Heart left ventricle (tissue), 13 donors: ENCODE measurements at regions not wholly inside any gene's neighbourhood (a gene's known extent, or its start where the extent isn't known, plus 50 kb on each side); places are given as distances from the start of the nearest gene placed in this dataset.

Experiments
- POLR2A ChIP-seq, 2 donors: fragments of 450-650 bp; IDR thresholded peaks; one replicate each; pipeline ENCODE4 v1.6.1; 2017; ENCODE audit warnings: antibody characterized with exemption in 2 of 2, mild to moderate bottlenecking in 2 of 2, moderate library complexity in 2 of 2
- TF ChIP-seq, protein P1 (sequence below), 12 donors: fragments of 200-600 bp; sonication (generic) in 4 of 12; IDR thresholded peaks; one replicate each; pipeline versions ENCODE4 v1.5.0 to v1.8.0; 2018 to 2022; ENCODE audit warnings: antibody characterized with exemption in 12 of 12, mild to moderate bottlenecking in 5 of 12
- donor health status: ischemic (EF 13 %, LVEDD 7.1; RV severe dilation, severe dysfunction).
- donor health status: DM: no; HTN: yes; CAD: no.
- donor health status: DM: no; HTN: no; CAD: no.
- donor health status: ischemic (EF 25% LVEDD 6.9; RV normal size, moderate dysfunction).
- donor health status: ischemic (EF 25% LVEDD 5.7; RV mildly dilated, moderate dysfunction).
- donor health status: ischemic (EF 35%, LVEDD 5.7; RV mildly dilated, moderate dysfunction).
- donor health status: nonischemic (EF 11% LVEDD 7.7; RV severe dilation, severe dysfunction).
- donor health status: DM: yes; HTN: yes; CAD: no.
- donor health status: PGD.
- donor health status: ischemic (EF 29% LVEDD 5.4; RV normal size, mild dysfunction).
- donor health status: nonischemic (EF 23%, LVEDD 6.1; RV moderate dilation, normal function).

DNA sequence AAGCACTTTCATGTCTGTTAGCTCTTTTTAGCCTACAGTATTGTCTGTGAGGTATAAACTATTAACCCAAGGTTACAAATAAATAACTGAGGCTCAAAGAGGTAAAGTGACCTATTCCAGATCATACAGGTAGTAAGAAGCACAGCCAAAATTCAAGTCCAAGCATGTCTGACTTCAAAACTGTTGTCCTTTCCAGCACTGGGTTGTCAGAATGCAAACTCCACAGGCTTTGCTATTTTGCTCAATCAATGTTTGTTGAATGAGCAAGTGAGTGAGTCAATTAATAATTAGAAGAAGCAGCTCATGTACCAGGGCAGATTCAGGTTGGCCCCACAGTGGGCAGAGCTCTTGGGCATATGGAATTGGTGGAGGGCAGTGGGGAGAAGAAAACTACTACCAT lies 134.1 kb upstream of the ARHGEF9 start:
- TF ChIP-seq, protein P1, sequence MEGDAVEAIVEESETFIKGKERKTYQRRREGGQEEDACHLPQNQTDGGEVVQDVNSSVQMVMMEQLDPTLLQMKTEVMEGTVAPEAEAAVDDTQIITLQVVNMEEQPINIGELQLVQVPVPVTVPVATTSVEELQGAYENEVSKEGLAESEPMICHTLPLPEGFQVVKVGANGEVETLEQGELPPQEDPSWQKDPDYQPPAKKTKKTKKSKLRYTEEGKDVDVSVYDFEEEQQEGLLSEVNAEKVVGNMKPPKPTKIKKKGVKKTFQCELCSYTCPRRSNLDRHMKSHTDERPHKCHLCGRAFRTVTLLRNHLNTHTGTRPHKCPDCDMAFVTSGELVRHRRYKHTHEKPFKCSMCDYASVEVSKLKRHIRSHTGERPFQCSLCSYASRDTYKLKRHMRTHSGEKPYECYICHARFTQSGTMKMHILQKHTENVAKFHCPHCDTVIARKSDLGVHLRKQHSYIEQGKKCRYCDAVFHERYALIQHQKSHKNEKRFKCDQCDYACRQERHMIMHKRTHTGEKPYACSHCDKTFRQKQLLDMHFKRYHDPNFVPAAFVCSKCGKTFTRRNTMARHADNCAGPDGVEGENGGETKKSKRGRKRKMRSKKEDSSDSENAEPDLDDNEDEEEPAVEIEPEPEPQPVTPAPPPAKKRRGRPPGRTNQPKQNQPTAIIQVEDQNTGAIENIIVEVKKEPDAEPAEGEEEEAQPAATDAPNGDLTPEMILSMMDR (IDR thresholded peaks at IDR 0.05): no peak
- TF ChIP-seq POLR2A (IDR thresholded peaks at IDR 0.05): no peak
